GM19463 (cell line): ENCODE measurements at regions not wholly inside any gene's neighbourhood (a gene's known extent, or its start where the extent isn't known, plus 50 kb on each side); places are given as distances from the start of the nearest gene placed in this dataset.

Experiments used
- ATAC-seq: cut with Tn5 transposase; IDR thresholded peaks from one replicate; pipeline ENCODE4 v1.9.1; 2021; ENCODE audit warnings: mild to moderate bottlenecking, moderate library complexity; ENCODE audit not compliant: unreplicated experiment

DNA sequence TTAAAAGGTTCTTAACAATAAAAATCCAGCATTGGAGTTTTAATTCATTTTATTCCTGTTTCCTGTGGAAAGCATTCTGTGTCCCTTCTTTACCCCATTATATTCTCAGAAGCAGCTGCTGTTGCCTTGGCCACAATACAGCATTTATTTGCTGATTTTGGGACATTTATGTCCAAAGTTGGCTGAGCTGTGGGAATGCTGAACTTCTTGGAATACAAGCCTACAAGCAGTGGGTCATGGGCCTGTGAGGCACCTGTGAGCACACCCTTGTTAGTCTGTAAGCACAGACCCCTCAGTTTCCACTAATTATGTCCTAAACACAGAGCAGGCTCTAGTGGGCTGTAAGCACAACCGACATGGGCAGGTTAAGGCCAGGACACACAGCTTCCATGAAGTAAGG lies 122.2 kb upstream of the IGF1 start:
- no peak for ATAC-seq

GRCh38 chr12:102601621-102602020 lies 121.3 kb upstream of the IGF1 start:
- no peak for ATAC-seq

GRCh38 chr12:102596687-102597086 lies 116.3 kb upstream of the IGF1 start:
- ATAC-seq = no peak

DNA sequence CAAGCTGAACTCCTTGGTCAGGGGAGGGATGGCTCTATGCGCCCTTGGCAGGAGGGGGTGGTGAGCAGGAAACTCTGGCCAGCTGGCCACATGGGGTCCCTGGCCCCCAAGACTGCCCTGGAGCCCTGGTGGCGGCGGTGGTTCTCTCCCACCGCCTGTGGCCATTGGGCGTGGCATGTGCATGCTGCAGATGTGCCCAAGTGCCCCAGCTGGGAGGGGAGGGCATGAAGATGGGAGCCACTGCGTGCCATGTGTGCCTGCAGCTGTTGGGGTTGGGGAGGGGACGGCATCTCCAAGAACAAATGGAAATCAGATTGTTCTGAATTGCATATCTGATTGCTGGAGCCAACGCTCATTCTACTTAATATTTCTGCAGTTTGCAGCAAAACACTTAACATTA lies 115.7 kb upstream of the IGF1 start:
- no peak for ATAC-seq

DNA sequence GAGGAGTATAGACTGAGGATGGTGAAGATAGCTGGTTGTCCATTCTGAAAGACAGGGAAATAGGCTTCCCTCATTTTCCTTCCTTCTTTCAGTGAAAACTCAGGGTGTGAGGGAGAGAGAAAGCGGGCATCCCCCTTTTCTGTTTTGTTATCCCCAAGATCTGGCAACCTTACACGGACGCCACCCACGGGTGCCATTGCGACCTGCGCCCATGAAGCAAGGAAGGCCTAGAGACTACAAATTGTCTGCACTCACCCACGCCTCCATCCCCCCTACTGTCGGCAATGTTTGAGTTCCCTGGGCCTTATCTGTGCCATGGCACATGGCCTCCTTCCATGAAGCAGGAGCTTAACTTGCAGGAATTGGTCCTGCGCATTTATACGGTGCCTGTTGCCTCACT lies 115.0 kb upstream of the IGF1 start:
- no peak for ATAC-seq

GRCh38 chr12:102593134-102593533 lies 112.8 kb upstream of the IGF1 start:
- no peak for ATAC-seq

DNA sequence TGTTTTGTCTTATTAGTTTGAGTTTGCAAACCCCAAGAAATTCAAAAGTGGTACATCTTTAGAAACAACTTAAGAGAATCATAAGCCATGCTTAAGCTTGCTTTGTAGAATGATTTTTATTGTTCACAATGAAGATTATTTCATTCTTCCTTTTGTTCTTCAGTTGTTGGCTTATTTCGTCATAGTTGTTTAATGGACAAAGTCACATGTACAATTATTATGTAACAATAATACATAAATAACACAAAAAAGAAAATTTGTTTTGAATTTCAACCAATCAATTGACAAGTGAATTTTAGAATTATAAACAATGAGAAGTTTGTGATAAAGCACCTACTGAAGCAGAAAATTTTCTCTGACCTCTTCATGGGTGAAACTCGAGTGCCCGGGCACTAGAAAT lies 111.8 kb upstream of the IGF1 start:
- no peak for ATAC-seq

DNA sequence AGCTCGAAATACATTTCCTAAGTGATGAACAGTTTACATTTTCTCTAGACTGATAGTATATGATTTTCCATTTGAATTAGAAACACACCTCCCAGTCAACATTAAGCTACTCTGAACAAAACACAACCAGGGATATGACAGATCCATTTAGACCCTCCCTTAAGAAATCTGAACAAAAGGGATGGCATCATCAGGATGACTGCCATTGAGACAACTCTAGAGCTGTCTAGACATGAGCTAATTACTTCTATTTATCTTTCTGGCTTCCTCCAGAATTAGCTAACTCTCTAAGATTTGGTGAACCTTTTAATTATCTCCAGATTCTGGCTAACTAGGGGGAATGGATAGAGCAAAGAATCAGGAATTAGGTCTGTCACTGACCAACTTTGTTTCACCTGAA lies 92.9 kb upstream of the IGF1 start:
- ATAC-seq = no peak

DNA sequence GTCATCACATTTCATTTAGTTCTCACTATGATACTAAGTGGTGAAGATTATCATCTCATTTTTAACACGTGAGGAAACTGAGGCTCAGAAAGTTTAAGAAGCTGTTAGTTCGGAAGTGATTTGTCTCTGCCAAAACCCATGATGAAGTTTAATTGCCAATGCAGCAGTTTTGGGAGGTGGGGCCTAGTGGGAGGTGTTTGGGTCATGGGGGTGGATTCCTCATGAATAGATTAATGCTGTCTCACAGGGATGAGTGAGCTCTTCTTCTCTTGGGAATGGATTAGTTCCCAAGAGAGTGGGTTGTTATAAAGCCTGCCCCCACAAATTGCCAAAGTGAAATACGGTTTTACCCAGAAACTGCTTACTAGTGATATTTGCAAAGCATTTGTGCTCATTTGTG lies 91.5 kb upstream of the IGF1 start:
- no peak for ATAC-seq

DNA sequence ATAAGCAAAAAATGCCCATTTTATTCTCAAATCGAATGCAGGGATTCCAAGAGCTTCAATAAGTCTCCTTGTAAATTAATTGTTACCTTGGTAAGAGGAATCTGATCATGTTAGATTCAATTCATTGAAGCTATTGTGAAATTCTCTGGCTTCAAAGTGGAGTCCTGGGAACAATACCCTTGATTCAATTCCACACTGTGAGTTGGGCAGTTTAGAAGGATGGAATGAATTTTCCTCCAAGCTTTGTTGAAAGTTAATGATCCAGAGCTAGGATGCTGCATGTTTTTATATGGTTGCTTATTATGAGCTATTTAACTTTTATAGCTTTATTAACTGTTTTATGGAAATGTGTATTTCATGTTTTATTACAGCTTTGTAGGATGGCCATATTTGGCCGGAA lies 89.9 kb upstream of the IGF1 start:
- no peak for ATAC-seq

DNA sequence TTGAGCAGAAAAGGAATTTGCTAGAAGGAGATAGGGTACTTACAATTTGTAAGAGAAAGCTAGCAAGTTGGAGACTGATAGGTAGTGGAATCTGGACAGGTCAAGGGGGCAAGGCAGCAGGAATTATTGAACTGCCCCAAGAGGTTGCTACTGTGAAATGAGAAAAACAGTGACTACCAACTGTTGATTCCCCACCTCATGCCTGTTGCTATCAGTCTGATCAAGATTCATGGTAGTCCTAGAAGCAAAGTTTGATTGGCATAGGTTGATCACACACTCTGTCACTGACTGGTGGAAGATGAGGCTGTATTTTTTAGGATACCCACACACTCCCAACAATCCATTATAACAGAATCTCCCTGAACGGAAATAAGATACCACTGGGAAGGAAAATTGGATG lies 89.4 kb upstream of the IGF1 start:
- ATAC-seq = no peak

DNA sequence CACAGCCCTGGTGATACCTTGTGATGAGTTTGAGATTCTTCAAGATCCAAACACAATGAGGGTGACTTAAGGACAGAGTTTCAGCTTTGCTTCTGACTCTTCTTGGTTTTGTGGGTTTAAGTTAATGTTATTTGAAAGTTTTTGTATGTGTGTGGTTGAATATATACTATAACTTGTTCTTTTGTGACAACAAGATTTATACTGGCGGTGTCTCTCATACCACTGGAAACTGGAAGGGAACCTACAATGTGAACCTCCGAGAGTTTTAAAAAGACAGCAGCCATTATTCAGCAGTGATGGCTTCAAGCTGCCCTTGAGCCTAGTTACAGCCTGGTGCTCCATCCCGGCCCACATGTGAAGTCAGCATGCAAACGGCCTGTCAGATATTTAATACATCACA lies 87.9 kb upstream of the IGF1 start:
- ATAC-seq = no peak

- no peak for ATAC-seq
These were observed 86.9 kb upstream of the IGF1 start for GRCh38 chr12:102567031-102567985.

- ATAC-seq = no peak
These were observed 85.2 kb upstream of the IGF1 start for GRCh38 chr12:102565555-102565954.

GRCh38 chr12:102564026-102564425 lies 83.7 kb upstream of the IGF1 start:
- no peak for ATAC-seq

DNA sequence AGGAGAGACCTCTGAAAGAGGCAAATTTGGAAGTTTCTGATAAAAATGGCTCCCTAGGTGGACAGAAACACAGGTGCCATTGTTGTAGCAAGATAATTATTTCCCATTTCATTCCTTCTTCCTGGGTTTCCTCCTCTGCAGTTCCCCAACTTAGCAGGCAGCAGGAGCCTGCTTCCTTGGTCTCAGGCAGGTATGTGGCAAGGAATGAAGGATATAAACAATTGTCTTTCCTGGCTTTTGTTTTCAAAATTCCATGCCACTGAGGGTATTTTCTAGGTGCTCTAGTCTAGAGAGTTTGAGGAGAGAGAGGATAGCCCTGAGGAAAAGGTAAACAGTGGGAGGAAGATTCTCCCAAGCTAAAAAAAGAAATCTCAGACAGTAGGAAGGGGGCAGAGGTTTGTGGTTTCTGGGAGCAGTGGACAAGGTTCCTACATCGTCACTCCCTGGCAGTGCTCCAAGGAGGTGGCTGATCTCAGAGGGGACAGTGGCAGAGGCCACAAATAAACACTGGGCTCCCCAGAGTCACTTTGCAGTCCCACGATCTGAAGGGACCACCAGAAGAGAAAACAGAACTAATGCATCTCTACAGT lies 82.6 kb upstream of the IGF1 start:
- ATAC-seq = no peak

GRCh38 chr12:102551186-102551585 lies 70.8 kb upstream of the IGF1 start:
- no peak for ATAC-seq

GRCh38 chr12:102549691-102550090 lies 69.3 kb upstream of the IGF1 start:
- no peak for ATAC-seq

- ATAC-seq = no peak
These were observed 68.2 kb upstream of the IGF1 start for GRCh38 chr12:102548543-102548942.

- ATAC-seq = no peak
These were observed 63.4 kb upstream of the IGF1 start for GRCh38 chr12:102543494-102544485.

- no peak for ATAC-seq
These were observed 62.6 kb upstream of the IGF1 start for GRCh38 chr12:102542816-102543440.
